HG03159 (cell line): ENCODE measurements at regions not wholly inside any gene's neighbourhood (a gene's known extent, or its start where the extent isn't known, plus 50 kb on each side); places are given as distances from the start of the nearest gene placed in this dataset.
"Not testable (repeated sequence)": the region's sequence is repeated elsewhere in the genome, so short reads cannot be mapped to it uniquely, and the experiment has no call there.

ENCODE experiments used
- ATAC-seq: cut with Tn5 transposase; IDR thresholded peaks from one replicate; pipeline ENCODE4 v1.9.1; 2021; ENCODE audit warnings: mild to moderate bottlenecking, moderate library complexity; ENCODE audit not compliant: unreplicated experiment

- ATAC-seq: no peak
Observed at GRCh38 chr5:103706939-103707682, 144.5 kb upstream of the NUDT12 start.

DNA sequence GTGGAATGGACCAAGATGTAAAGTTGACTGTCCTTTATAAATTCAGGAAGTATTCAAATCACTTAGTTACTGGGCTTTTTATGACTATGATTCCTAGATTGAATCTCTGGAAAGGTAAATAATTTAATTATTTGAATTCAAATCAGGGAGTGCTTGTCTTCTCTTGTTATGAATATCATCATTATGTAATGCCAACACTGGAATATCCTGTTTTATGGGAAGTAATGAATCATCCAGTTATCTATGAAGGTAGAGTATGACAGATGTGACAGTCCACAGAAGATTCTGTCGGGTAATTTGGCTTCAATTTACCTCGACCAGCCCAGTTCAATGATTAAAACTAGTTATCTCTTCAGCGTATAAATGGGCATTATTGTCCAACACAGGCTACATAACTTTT lies 141.0 kb upstream of the NUDT12 start:
- no peak for ATAC-seq

DNA sequence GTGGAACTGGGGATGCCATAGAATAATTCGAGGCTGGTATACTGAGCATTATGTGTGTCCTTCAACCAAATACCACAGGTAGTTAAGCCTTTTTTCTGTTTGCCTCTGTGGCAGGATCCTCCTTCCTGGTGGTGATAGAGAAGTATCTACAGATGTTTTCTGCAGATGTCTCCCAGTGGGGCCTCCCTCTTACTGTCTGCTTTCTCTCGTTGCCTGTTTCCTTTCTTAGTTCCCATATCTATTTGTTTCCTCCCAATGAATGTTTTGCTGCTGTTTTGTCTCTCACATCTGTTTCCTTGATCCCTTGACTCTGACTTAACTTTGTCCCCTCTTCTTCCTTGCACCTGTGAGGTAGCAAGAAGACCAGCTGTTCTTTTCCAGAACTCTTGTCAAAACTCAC lies 130.9 kb upstream of the NUDT12 start:
- no peak for ATAC-seq

DNA sequence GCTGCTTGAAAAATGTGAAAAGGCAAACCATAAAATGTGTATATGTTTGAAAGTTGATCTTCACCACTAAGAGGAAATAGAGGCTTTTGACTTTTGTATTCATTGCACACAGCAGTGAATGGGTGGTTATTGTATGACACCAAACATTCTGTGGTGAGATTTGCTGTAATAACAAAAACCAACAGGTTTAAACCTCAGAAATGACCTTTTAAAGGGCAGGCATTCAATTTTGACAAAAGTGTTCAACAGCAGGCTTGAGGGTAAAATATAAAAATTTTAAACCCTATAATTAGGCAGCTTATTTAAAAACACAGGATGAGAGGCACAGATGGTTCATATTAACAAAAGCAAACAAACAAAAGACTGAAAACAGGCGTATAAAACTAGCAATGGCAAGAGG lies 128.1 kb upstream of the NUDT12 start:
- ATAC-seq: no peak

DNA sequence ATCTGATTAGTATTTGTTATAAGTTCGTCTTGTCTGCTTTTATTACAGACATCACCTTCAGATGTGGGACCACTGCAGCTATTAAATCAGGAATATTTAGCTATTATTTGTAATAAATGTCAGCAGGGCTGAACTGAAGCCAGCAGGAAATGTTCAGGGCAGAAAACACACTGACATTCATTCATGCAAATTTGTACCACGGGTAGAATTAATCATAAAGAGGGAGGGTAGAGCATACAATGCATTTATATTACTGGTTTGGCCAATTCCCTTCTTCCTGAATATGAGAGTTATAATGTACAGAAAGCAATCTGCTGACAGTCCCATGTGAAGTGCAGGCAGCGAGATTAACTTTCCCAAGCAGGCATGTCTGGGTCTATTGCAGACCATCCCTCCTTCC lies 117.3 kb upstream of the NUDT12 start:
- no peak for ATAC-seq

DNA sequence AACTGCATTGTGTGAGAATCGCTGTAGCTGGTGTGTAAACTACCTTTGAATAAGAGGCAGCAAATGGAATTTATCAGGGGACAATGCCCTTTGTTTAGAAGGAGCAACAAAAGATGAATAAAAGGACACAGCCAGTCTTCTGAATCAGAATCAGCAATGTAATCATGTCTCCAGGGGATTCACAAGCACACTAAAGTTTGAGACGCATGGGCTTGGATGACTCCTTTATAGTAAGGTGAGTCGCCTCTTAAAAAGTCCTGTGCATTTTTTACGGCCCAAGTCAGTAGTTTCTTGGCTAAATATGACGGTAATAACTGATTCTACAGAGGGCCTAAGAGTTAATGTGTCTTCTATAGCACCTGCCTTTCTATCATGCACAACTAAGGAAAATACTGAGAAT lies 113.6 kb upstream of the NUDT12 start:
- not testable (repeated sequence) for ATAC-seq

DNA sequence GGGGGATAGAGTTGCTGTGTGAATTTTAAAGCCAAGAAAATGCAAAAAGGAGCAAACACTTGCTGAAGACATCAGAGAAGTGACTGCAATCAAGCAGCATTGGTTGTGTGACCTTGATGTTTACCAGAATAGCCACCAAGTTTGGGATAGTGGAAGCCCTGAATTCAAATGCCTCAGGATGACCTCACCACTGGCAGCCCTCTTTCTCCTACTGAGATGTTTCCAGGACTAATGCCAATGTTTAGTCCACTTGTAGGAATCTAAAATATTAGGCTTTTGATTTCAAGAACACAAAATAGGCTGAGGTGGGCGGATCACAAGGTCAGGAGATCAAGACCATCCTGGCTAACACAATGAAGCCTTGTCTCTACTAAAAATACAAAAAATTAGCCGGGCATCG lies 112.2 kb upstream of the NUDT12 start:
- ATAC-seq: no peak

DNA sequence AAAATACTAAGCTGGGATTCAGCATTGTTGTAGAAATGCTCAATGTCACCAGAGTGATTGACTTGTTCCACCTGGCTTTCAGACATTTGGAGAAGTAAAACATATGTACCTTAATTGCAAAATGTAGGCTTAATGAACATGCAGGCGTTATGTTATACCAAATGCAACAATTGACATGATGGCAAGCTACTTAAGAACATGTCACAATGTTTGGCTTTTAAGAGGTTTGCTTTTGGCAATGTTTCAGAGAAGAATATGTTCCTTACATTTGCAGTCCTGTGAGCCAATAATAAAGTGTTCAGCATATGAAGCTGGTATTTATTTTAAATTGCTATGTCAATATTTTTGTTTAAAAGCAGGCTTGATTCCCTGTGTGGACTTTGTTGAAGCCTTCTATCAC lies 111.7 kb upstream of the NUDT12 start:
- ATAC-seq: no peak

GRCh38 chr5:103669615-103670014 lies 107.0 kb upstream of the NUDT12 start:
- no peak for ATAC-seq

GRCh38 chr5:103668281-103668680 lies 105.7 kb upstream of the NUDT12 start:
- ATAC-seq: no peak

DNA sequence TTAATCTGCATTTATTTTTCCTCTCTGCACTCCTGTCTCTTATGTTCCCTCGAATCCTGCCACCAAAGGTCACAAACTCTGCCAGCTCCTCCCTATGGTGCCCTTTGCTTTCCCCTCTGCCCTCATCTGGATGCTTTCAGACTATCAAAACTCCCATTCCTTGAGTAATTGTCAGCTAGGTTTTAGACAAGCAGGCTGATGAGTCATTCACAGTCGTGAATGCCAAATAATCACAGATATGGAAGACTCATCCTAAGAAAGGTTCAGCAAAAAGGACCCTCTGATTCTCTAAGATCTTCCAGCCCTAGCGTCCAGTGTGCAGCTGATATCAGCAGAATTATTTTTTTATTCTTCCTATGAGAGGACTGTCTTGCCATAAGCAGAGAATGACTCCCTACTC lies 104.5 kb upstream of the NUDT12 start:
- no peak for ATAC-seq

- no peak for ATAC-seq
Observed at GRCh38 chr5:103657301-103657700, 94.7 kb upstream of the NUDT12 start.

DNA sequence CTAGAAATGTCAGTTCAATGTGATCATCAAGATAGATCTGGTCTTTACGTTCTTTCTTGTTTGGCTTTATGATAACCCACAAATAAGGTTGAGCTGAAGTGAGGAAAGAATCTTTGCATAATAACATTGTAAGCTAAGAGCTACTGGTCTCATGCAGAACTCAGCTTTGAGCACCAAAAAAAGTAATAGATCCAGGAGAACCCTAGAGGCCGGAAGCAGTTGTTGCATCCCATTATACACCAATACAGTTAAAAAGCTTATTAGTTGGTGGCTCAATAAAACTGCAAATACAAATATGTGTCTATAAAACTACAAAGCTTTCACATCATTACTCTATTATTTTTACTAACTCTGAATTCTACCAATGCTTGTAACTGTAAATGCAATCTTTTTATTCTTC lies 85.5 kb upstream of the NUDT12 start:
- ATAC-seq: no peak

DNA sequence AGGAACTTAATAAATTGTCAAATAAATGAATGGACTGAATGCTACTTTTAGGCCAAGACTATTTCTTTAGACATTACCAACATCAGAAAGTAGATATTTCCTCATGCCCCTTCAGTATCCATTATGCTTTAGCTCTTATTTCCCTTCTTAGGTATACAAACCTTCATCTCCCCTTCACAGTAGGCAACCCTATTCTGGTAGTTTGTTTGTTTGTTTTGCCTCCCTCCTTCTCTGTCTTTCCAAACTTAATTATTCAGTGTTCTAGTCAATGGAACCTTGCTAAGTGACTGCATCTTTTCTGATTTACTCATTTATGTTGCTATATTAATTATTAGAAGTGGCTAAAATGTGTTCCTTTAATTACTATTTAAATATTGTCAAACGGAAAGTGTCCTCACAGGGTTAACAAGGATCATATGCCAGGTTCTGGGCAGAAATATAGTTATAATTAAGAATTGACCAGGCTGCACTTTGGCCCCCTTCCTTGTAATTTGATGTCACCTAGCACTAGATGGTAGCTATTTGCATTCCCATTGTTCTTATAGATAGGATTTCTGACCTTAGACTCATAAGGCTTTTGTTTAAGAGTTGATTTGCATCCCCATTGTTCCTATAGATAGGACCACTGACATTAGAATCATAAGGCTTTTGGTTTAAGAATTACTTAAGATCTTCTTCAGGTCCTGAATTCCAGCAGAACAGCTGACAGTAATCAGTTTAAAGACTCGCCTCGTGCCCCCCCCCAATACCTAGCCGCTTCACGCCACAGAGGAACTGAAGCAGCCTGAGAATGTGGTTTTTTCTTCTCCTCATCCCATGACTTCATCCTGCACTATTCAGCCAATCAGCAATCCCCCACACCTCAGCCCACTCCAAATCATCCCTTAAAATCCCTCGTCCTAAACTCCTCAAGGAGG lies 84.4 kb upstream of the NUDT12 start:
- ATAC-seq: no peak

DNA sequence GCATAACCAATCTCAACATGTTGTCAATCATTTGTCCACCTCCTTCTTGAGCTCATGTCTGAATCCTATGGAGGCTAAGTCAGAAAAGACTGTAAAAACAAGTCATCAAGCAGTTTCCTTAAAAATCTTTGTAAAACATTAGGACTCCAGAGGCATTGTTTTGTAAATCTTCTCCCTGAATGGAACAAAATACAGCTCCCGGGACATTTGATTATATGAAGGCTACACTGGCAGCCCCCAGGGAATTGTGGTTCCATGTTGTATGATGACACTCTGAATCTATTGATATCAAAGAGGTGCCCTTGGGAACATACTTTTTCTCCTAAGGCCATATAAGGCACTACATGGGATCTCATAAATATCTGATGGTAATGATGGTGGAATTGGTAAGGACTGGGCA lies 83.2 kb upstream of the NUDT12 start:
- ATAC-seq: no peak

DNA sequence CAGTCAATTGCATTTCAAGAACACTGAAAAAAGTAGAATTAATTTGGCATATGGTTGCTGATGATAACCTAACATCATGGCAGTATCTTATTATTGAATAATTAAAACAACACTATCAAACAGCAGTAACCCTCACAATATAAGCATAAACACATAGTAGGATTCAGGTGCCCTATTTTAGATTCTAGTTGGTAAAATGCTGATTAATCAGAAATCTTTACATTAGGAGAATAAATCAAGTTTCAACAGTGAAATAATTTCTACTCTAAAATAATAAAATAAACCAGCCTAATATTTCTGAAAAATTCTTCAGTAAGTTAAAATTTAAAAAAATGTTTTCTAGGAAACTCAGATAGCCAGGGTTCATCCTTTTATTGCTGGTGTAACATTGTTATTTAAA lies 76.4 kb upstream of the NUDT12 start:
- no peak for ATAC-seq

DNA sequence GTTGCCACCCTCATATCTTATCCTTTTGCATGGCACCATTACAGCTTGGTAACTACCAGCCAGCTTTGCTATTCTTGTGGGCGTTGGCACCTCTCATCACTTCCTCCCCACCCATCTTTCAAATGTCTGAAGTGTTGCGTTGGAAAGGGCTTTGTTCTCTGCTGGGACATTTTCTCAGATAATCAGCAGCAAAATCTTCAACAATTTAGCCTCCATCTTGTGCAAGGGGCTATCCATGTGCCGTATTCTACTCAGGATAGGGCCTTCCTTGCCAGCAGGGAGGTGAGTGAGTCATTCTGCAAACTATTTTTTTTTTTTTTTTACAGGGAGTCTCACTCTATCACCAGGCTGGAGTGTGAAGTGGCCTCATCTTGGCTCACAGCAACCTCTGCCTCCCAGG lies 62.1 kb upstream of the NUDT12 start:
- ATAC-seq: no peak

DNA sequence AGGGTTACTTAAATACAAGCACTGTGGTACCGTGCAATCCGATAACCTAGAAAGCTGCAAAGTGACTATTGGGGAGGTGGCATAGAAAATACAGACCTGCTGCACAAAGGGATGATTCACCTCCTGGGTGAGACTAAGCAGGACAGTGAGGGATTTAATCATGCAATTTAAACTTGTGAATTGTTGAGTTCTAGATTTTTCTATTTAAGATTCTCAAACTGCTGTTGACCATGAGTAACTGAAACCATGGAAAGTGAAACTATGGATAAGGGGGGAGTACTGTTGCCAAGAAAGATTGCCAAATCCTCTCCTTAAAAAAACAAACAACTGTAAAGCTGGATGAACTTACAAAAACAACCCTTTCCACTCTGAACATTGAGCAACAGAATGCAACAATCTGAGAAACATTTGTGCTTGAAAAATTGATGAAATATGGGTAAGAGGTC lies 61.5 kb upstream of the NUDT12 start:
- ATAC-seq: no peak

- ATAC-seq: no peak
Observed at GRCh38 chr5:103623425-103623824, 60.8 kb upstream of the NUDT12 start.

DNA sequence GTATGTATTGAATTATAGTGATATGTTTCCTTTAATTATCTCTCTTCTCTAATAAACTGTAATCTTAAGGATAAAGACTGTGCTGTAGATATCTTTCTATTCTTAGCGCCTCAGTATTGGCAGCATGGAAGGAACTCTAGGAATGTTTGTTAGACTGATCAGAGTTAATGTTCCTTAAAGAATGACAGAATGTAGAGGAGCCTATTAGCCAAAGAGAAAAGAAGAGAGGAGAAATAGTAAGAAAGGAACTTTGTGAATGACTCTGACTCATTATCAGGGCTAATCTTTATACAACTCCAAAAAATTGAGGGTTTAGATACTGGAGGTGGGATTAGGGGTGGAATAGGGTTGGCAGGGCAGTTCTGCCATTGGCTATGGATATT lies 59.0 kb upstream of the NUDT12 start:
- ATAC-seq: no peak

- ATAC-seq: no peak
Observed at GRCh38 chr5:103620851-103621547, 58.4 kb upstream of the NUDT12 start.

- ATAC-seq: no peak
Observed at GRCh38 chr5:103617913-103618312, 55.3 kb upstream of the NUDT12 start.
